Type B pancreatic cell (in vitro differentiated cells): ENCODE measurements at regions not wholly inside any gene's neighbourhood (a gene's known extent, or its start where the extent isn't known, plus 50 kb on each side); places are given as distances from the start of the nearest gene placed in this dataset.

ENCODE experiments used
- DNase-seq: peaks from one replicate; pipeline ENCODE4 v3.0.0; 2021; ENCODE audit warnings: mixed read lengths; ENCODE audit not compliant: unreplicated experiment; ENCODE audit errors: extremely low spot score
- H3K27ac Mint-ChIP-seq: 2 replicates; pipeline ENCODE4 v1.8.0; 2021; ENCODE audit warnings: mild to moderate bottlenecking, mixed read lengths
- H3K27me3 Mint-ChIP-seq: 2 replicates; pipeline ENCODE4 v1.8.0; 2021; ENCODE audit warnings: mixed read lengths
- H3K36me3 Mint-ChIP-seq: 2 replicates; pipeline ENCODE4 v1.8.0; 2021; ENCODE audit warnings: mixed read lengths
- H3K4me1 Mint-ChIP-seq: one replicate; pipeline ENCODE4 v1.8.0; 2021; ENCODE audit warnings: mixed read lengths; ENCODE audit not compliant: unreplicated experiment
- H3K4me3 Mint-ChIP-seq: 2 replicates; pipeline ENCODE4 v1.8.0; 2021; ENCODE audit warnings: mild to moderate bottlenecking, mixed read lengths
- H3K9me3 Mint-ChIP-seq: 2 replicates; pipeline ENCODE4 v1.8.0; 2021; ENCODE audit warnings: mixed read lengths
- TF ChIP-seq, protein P1 (sequence below): fragments of 200-600 bp; sonication (generic); conservative IDR thresholded peaks from 2 replicates; pipeline ENCODE4 v1.5.0; 2021; ENCODE audit warnings: antibody characterized with exemption, mild to moderate bottlenecking

- Mint-ChIP-seq H3K4me1 (peaks cover 9% of the 10 kb centered on the region), H3K27me3 (no peaks in the 10 kb centered on the region), H3K36me3 (no peaks in the 10 kb centered on the region), H3K27ac (no peak overlapping the region), H3K9me3 (no peaks in the 10 kb centered on the region), H3K4me3 (no peak overlapping the region)
- TF ChIP-seq, protein P1, sequence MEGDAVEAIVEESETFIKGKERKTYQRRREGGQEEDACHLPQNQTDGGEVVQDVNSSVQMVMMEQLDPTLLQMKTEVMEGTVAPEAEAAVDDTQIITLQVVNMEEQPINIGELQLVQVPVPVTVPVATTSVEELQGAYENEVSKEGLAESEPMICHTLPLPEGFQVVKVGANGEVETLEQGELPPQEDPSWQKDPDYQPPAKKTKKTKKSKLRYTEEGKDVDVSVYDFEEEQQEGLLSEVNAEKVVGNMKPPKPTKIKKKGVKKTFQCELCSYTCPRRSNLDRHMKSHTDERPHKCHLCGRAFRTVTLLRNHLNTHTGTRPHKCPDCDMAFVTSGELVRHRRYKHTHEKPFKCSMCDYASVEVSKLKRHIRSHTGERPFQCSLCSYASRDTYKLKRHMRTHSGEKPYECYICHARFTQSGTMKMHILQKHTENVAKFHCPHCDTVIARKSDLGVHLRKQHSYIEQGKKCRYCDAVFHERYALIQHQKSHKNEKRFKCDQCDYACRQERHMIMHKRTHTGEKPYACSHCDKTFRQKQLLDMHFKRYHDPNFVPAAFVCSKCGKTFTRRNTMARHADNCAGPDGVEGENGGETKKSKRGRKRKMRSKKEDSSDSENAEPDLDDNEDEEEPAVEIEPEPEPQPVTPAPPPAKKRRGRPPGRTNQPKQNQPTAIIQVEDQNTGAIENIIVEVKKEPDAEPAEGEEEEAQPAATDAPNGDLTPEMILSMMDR, result no peak
- DNase-seq, result no peak
Measured at GRCh38 chr18:55121397-55122170, 162.3 kb upstream of the CCDC68 start.

DNA sequence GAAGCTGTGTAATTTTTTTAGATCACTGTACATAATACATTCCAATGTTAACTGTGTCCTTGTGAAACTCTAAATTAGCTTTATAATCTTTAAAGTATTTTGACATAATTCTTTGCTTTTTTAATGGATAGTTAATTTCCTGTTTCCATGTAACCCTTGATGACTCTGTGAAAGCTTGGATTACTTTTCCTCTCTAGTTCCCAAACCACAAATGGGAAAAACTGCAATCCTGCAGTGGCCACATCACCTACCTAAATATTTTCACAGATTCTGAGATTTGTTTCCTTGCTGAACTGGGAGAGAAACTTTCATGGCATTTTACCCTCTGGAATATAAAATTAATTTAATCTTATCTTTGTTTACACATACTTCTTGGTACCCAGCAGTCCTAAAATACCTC, 161.6 kb upstream of the CCDC68 start:
- no peaks in the 10 kb centered on the region for H3K36me3 Mint-ChIP-seq
- TF ChIP-seq, protein P1, result no peak
- DNase-seq, result no peak
- H3K9me3 Mint-ChIP-seq, result no peaks in the 10 kb centered on the region
- peaks cover 9% of the 10 kb centered on the region for H3K4me1 Mint-ChIP-seq
- no peaks in the 10 kb centered on the region for H3K27me3 Mint-ChIP-seq
- no peak overlapping the region for H3K4me3 Mint-ChIP-seq
- no peak overlapping the region for H3K27ac Mint-ChIP-seq

DNA sequence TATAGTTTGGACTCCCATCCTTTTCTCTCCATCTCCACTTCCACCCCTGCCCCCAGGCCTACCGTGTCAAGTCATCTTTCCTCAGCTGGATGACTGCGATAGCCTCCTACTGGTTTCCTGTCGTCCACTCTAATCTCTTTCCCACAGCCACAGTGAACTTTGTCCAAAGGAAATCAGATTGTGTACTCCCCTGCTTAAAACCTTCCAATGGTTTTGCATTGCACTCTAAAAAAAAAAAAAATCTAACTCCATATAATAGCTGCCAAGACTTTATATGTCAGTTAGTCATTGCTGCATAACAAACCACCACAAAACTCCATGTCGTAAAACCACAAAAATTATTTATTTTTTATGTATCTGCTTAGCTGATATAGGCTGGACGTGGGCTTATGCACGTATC, 160.2 kb upstream of the CCDC68 start:
- no peaks in the 10 kb centered on the region for H3K36me3 Mint-ChIP-seq
- TF ChIP-seq, protein P1, result no peak
- H3K27ac Mint-ChIP-seq, result no peak overlapping the region
- H3K4me1 Mint-ChIP-seq, result peaks cover 9% of the 10 kb centered on the region
- no peaks in the 10 kb centered on the region for H3K9me3 Mint-ChIP-seq
- no peaks in the 10 kb centered on the region for H3K27me3 Mint-ChIP-seq
- DNase-seq, result no peak
- no peak overlapping the region for H3K4me3 Mint-ChIP-seq

DNA sequence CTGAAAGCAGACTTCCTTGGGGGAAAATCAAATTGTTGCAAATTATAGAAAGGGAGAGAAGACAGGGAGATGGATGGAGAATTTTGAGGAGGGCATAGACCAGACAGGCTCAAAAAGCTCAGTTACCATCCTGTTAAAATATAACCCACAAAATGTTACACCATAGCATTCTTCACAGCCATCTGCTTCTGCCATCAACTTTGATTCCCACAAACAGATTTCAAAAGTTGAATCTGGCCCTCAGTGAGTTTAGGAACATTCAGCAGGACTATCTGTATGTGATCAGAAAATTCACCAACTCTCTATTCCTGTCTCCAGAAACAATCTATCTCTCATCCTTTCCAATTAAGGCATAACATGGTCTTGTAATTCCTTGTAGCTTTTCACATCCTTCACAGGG, 159.8 kb upstream of the CCDC68 start:
- TF ChIP-seq, protein P1, result no peak
- Mint-ChIP-seq H3K36me3 (no peaks in the 10 kb centered on the region), H3K9me3 (no peaks in the 10 kb centered on the region), H3K27ac (no peak overlapping the region), H3K27me3 (no peaks in the 10 kb centered on the region), H3K4me3 (no peak overlapping the region), H3K4me1 (peaks cover 9% of the 10 kb centered on the region)
- DNase-seq, result no peak

GRCh38 chr18:55116863-55117262, 157.6 kb upstream of the CCDC68 start:
- TF ChIP-seq, protein P1, result no peak
- H3K27ac Mint-ChIP-seq, result no peak overlapping the region
- H3K27me3 Mint-ChIP-seq, result no peaks in the 10 kb centered on the region
- H3K9me3 Mint-ChIP-seq, result no peaks in the 10 kb centered on the region
- H3K36me3 Mint-ChIP-seq, result no peaks in the 10 kb centered on the region
- DNase-seq, result no peak
- peaks cover 9% of the 10 kb centered on the region for H3K4me1 Mint-ChIP-seq
- H3K4me3 Mint-ChIP-seq, result no peak overlapping the region
